Lung (tissue), 11 donors: ENCODE measurements at regions not wholly inside any gene's neighbourhood (a gene's known extent, or its start where the extent isn't known, plus 50 kb on each side); places are given as distances from the start of the nearest gene placed in this dataset.

ENCODE experiments used
- ATAC-seq: fragments of 200-7000 bp; cut with Tn5 transposase; one replicate; pipeline ENCODE4 v1.9.1; 2020; ENCODE audit warnings: moderate number of reproducible peaks; ENCODE audit not compliant: insufficient read depth, low FRiP score
- DNase-seq, 3 donors: peaks; one replicate each; pipeline ENCODE4 v3.0.0-alpha.2; 2013 to 2017
- H3K27ac ChIP-seq, 2 donors: one replicate each; pipeline ENCODE4 v1.5.1; 2013; ENCODE audit warnings: mild to moderate bottlenecking in 2 of 2, moderate library complexity in 2 of 2, control low read depth in 1 of 2, inconsistent platforms in 1 of 2, low read depth in 1 of 2, low read length in 1 of 2
- H3K27me3 ChIP-seq, 3 donors: one replicate each; pipeline ENCODE4 v1.5.1; 2013; ENCODE audit warnings: low read length in 2 of 3; ENCODE audit not compliant: control insufficient read depth in 3 of 3, insufficient read depth in 3 of 3
- H3K36me3 ChIP-seq, 4 donors: one replicate each; pipeline ENCODE4 v1.5.1; 2013; ENCODE audit warnings: low read length in 4 of 4, mild to moderate bottlenecking in 1 of 4, moderate library complexity in 1 of 4; ENCODE audit not compliant: control insufficient read depth in 4 of 4, insufficient read depth in 4 of 4
- H3K4me1 ChIP-seq, 5 donors: one replicate each; pipeline ENCODE4 v1.5.1; 2013; ENCODE audit warnings: low read length in 5 of 5, mild to moderate bottlenecking in 2 of 5, moderate library complexity in 1 of 5; ENCODE audit not compliant: control insufficient read depth in 5 of 5, insufficient read depth in 5 of 5
- H3K4me3 ChIP-seq: one replicate; pipeline ENCODE4 v1.5.1; 2013; ENCODE audit warnings: mild to moderate bottlenecking, control low read depth, moderate library complexity
- H3K9ac ChIP-seq, 2 donors: one replicate each; pipeline ENCODE4 v1.5.1; 2013; ENCODE audit warnings: low read length in 2 of 2, control low read depth in 1 of 2; ENCODE audit not compliant: insufficient read depth in 1 of 2
- H3K9me3 ChIP-seq, 4 donors: one replicate each; pipeline ENCODE4 v1.5.1; 2013; ENCODE audit warnings: low read length in 3 of 4, mild to moderate bottlenecking in 1 of 4, moderate library complexity in 1 of 4; ENCODE audit not compliant: control insufficient read depth in 4 of 4, insufficient read depth in 3 of 4
- CTCF ChIP-seq: IDR thresholded peaks from 2 replicates; pipeline ENCODE4 v1.5.1; 2012; ENCODE audit warnings: mild to moderate bottlenecking; ENCODE audit errors: control extremely low read depth, extremely low read depth
- WGBS, 2 donors: extraction: QIAGEN DNeasy Blood & Tissue Kit; methylation state at CpG; one replicate each; pipeline ENCODE4 v1.1.7; 2013; 5-methylcytosine and 5-hydroxymethylcytosine counted together
- donor health status: control.
- donor health status: control.
- donor health status: Bipolar disorder and iron deficiency.
- donor health status: healthy.
- donor health status: DM: yes; HTN: yes; CAD: no.

- DNase-seq (no peak), ATAC-seq (no peak)
- no peak overlapping the region for H3K9ac ChIP-seq
- TF ChIP-seq CTCF = no peak
- H3K4me1 ChIP-seq = peaks cover 0 to 11% (median 6%) of the 10 kb centered on the region in 5 donors
- no peaks in the 10 kb centered on the region for H3K9me3 ChIP-seq
- no peak overlapping the region for H3K4me3 ChIP-seq
- no peaks in the 10 kb centered on the region for H3K27me3 ChIP-seq
- H3K27ac ChIP-seq = no peak overlapping the region
- no peaks in the 10 kb centered on the region for H3K36me3 ChIP-seq
Measured at GRCh38 chr10:56624082-56624481, 263.0 kb upstream of the ZWINT start.

DNA sequence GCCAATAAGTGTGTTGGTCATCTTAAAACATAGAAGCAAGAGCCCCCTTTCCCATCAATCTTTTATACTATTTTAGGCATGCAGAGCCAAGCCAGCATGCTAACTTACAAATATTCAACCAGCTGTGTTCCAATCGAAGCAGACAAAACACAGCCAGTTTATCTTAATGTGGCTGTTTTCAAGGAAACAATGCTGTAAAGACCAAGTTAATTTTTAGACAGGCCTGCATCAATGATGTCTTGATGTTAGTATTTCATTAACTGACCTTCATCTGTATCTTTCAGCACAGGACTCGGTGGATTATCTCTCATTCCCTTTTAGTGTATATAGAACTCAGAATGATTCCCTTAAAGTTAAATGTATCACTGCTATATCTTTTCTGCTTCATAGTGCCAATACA lies 262.0 kb upstream of the ZWINT start:
- no peak for ATAC-seq

GRCh38 chr10:56622335-56622973 lies 261.4 kb upstream of the ZWINT start:
- no peak overlapping the region for H3K27ac ChIP-seq
- ATAC-seq = no peak
- no peaks in the 10 kb centered on the region for H3K27me3 ChIP-seq
- TF ChIP-seq CTCF = no peak
- peak in 2 of 3 donors; percentile 39 to 47 for DNase-seq
- H3K9me3 ChIP-seq = no peaks in the 10 kb centered on the region
- H3K4me1 ChIP-seq = peaks cover 0 to 11% (median 6%) of the 10 kb centered on the region in 5 donors
- H3K36me3 ChIP-seq = no peaks in the 10 kb centered on the region
- peak overlapping the region in 1 of 2 donors; percentile 42 for H3K9ac ChIP-seq
- 58 to 72% methylated on average over 2 of the region's 2 CpGs for WGBS, 2 donors
- H3K4me3 ChIP-seq = no peak overlapping the region

More for the DNA sequence above, 262.0 kb upstream of the ZWINT start:
- Histone ChIP-seq H3K4me1 (peaks cover 0 to 11% (median 6%) of the 10 kb centered on the region in 5 donors), H3K27me3 (no peaks in the 10 kb centered on the region), H3K9ac (no peak overlapping the region), H3K9me3 (no peaks in the 10 kb centered on the region), H3K27ac (no peak overlapping the region), H3K4me3 (no peak overlapping the region), H3K36me3 (no peaks in the 10 kb centered on the region)
- 65 to 77% methylated on average over 2 of the region's 2 CpGs for WGBS, 2 donors
- DNase-seq = peak in 1 of 3 donors; percentile 35
- TF ChIP-seq CTCF = no peak

DNA sequence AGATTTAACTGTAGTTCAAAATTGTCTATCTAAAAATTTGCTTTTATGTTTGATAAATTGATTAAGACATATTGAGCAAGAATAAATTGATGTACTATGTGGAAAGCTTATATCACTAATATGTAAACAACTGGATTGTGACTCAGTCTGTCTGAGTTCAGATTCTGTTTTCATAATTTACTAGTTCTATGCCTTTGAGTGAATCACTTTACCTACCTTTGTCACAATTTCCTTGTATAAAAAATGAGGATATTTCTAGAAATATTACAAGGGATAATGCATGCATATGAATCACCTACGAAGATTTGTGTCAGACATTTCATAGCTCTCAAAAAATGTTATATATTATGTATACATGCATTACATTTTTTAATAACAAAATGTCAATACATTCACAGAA lies 245.1 kb upstream of the ZWINT start:
- Histone ChIP-seq H3K36me3 (no peaks in the 10 kb centered on the region), H3K9ac (no peak overlapping the region), H3K4me1 (no peaks in the 10 kb centered on the region), H3K9me3 (no peaks in the 10 kb centered on the region), H3K27me3 (no peaks in the 10 kb centered on the region), H3K4me3 (no peak overlapping the region), H3K27ac (no peak overlapping the region)
- no peak for TF ChIP-seq CTCF
- no peak for ATAC-seq
- WGBS, 2 donors = 67 to 78% methylated on average over 1 of the region's 1 CpG
- DNase-seq = no peak
